HepG2 (cell line): ENCODE measurements at regions not wholly inside any gene's neighbourhood (a gene's known extent, or its start where the extent isn't known, plus 50 kb on each side); places are given as distances from the start of the nearest gene placed in this dataset.

Experiments used
- ATAC-seq: fragments of 200-7000 bp; cut with Tn5 transposase; 3 replicates; pipeline ENCODE4 v1.9.1; 2020; ENCODE audit warnings: mild to moderate bottlenecking, moderate library complexity
- BruUV-seq: library from RNA; stranded (reverse); fragments of 400-500 nt; replicated peaks from 2 replicates; lab custom pipeline; 2021; lab: Mats Ljungman, UMichigan
- CTCF ChIA-PET: fragments of 300-600 bp; formaldehyde crosslinking; extraction: SDS; loops from one replicate; lab custom pipeline; 2021; ENCODE audit warnings: low total read pairs, inconsistent platforms, low intra/inter-chr PET ratio; lab: Yijun Ruan, JAX
- POLR2A ChIA-PET: fragments of 350-600 bp; sonication (Branson Sonifier 250); formaldehyde crosslinking; loops from one replicate; lab custom pipeline; 2020; ENCODE audit warnings: antibody characterized with exemption, inconsistent platforms; lab: Yijun Ruan, JAX
- DNase-seq: peaks from one replicate; pipeline ENCODE4 v3.0.0-alpha.2; 2015; ENCODE audit warnings: low spot score
- FAIRE-seq: peaks from 3 replicates; lab custom pipeline; 2011; peaks lifted over from hg19 to GRCh38; lab: Jason Lieb, UNC
- H2AFZ ChIP-seq: one replicate; pipeline ENCODE4 v1.6.1; 2011; ENCODE audit warnings: low read length, inconsistent platforms
- H3K27ac ChIP-seq: fragments of 300-600 bp; 3 replicates; pipeline ENCODE4 v1.8.0; 2011; ENCODE audit warnings: mixed run types, mild to moderate bottlenecking, mixed read lengths, low read length, inconsistent platforms; ENCODE audit not compliant: insufficient read depth; ENCODE audit errors: extremely low read length
- H3K27me3 ChIP-seq, 2 experiments: fragments of 200-600 bp in 1 of 2; 2 replicates in 1 of 2; 3 replicates in 1 of 2; pipeline versions ENCODE4 v1.6.0 to v1.8.0; 2011; ENCODE audit warnings: low read length in 2 of 2, mild to moderate bottlenecking in 2 of 2, moderate library complexity in 2 of 2, inconsistent platforms in 1 of 2; ENCODE audit not compliant: insufficient read depth in 2 of 2, control insufficient read depth in 1 of 2
- H3K36me3 ChIP-seq, 2 experiments: fragments of 200-600 bp in 1 of 2; replicated peaks in 1 of 2; 2 replicates in 1 of 2; 3 replicates in 1 of 2; pipeline versions ENCODE4 v1.5.1 to v1.8.0; 2011; ENCODE audit warnings: low read length in 2 of 2, inconsistent platforms in 1 of 2; ENCODE audit not compliant: insufficient read depth in 2 of 2, control insufficient read depth in 1 of 2
- H3K4me1 ChIP-seq: 2 replicates; pipeline ENCODE4 v1.5.1; 2012; ENCODE audit warnings: low read length, inconsistent platforms; ENCODE audit not compliant: insufficient read depth
- H3K4me2 ChIP-seq: 2 replicates; pipeline ENCODE4 v1.6.0; 2011; ENCODE audit warnings: low read depth, low read length, inconsistent platforms
- H3K4me3 ChIP-seq, 3 experiments: fragments of 200-600 bp in 1 of 3; sonication (generic), shearing (Covaris generic) in 1 of 3; replicated peaks in 1 of 3; 2 replicates each; pipeline ENCODE4 v1.5.1; 2011 to 2016; ENCODE audit warnings: low read length in 3 of 3, inconsistent platforms in 2 of 3, low read depth in 2 of 3, mild to moderate bottlenecking in 2 of 3, control low read depth in 1 of 3, mixed read lengths in 1 of 3; ENCODE audit not compliant: insufficient read depth in 1 of 3
- H3K79me2 ChIP-seq: one replicate; pipeline ENCODE4 v1.6.1; 2011; ENCODE audit warnings: low read length, inconsistent platforms; ENCODE audit not compliant: insufficient read depth
- H3K9ac ChIP-seq: 2 replicates; pipeline ENCODE4 v1.6.0; 2011; ENCODE audit warnings: mild to moderate bottlenecking, low read depth, low read length, inconsistent platforms; ENCODE audit not compliant: insufficient read depth
- H3K9me3 ChIP-seq: 2 replicates; pipeline ENCODE4 v1.5.1; 2012; ENCODE audit warnings: mild to moderate bottlenecking, low read length
- H4K20me1 ChIP-seq: 2 replicates; pipeline ENCODE4 v1.6.0; 2011; ENCODE audit warnings: inconsistent platforms, mild to moderate bottlenecking, low read length, moderate library complexity; ENCODE audit not compliant: insufficient read depth
- CEBPG ChIP-seq: IDR thresholded peaks from 2 replicates; pipeline ENCODE4 v1.6.1; 2016
- FOXK2 ChIP-seq: fragments of 450-650 bp; IDR thresholded peaks from 2 replicates; pipeline ENCODE4 v1.6.1; 2016
- HDAC1 ChIP-seq: sonication (generic); formaldehyde crosslinking; IDR thresholded peaks from 2 replicates; pipeline ENCODE4 v1.5.1; 2020; ENCODE audit warnings: mild to moderate bottlenecking, missing genetic modification reagents
- NR1H2 ChIP-seq: sonication (generic); formaldehyde crosslinking; IDR thresholded peaks from 2 replicates; pipeline ENCODE4 v1.8.1; 2022; ENCODE audit warnings: low read depth, missing genetic modification reagents, borderline replicate concordance
- SP4 ChIP-seq: sonication (generic); formaldehyde crosslinking; IDR thresholded peaks from 2 replicates; pipeline ENCODE4 v1.8.1; 2023; ENCODE audit warnings: mild to moderate bottlenecking, missing genetic modification reagents
- ZBTB21 ChIP-seq: sonication (generic); formaldehyde crosslinking; IDR thresholded peaks from 2 replicates; pipeline ENCODE4 v1.4.0; 2020; ENCODE audit warnings: missing genetic modification reagents
- ZHX1 ChIP-seq: sonication (generic); formaldehyde crosslinking; IDR thresholded peaks from 2 replicates; pipeline ENCODE4 v1.8.1; 2022; ENCODE audit warnings: low read depth, mild to moderate bottlenecking, missing genetic modification reagents
- ZNF142 ChIP-seq: sonication (generic); formaldehyde crosslinking; IDR thresholded peaks from 2 replicates; pipeline ENCODE4 v1.4.0; 2020; ENCODE audit warnings: missing genetic modification reagents
- ZNF3 ChIP-seq: IDR thresholded peaks from 2 replicates; pipeline ENCODE4 v1.7.0; 2017; ENCODE audit warnings: inconsistent platforms
- ZNF367 ChIP-seq: sonication (generic); formaldehyde crosslinking; IDR thresholded peaks from 2 replicates; pipeline ENCODE4 v1.4.0; 2020; ENCODE audit warnings: missing genetic modification reagents, borderline replicate concordance
- ZNF616 ChIP-seq: sonication (generic); formaldehyde crosslinking; IDR thresholded peaks from 2 replicates; pipeline ENCODE4 v1.5.0; 2020; ENCODE audit warnings: low read depth, mild to moderate bottlenecking, missing genetic modification reagents
- ZNF746 ChIP-seq: sonication (generic); formaldehyde crosslinking; IDR thresholded peaks from 2 replicates; pipeline ENCODE4 v1.8.0; 2022; ENCODE audit warnings: mild to moderate bottlenecking, missing genetic modification reagents
- ZNF816 ChIP-seq: sonication (generic); formaldehyde crosslinking; IDR thresholded peaks from 2 replicates; pipeline ENCODE4 v1.8.0; 2022; ENCODE audit warnings: missing genetic modification reagents, mild to moderate bottlenecking, borderline replicate concordance
- WGBS: methylation state at CpG from one replicate; pipeline ENCODE4 v1.1.6; 2017; ENCODE audit warnings: low lambda C conversion rate; 5-methylcytosine and 5-hydroxymethylcytosine counted together
- in situ Hi-C: cut with HindIII; loops from 2 replicates; pipeline ENCODE4 v1.10.0; 2017; ENCODE audit warnings: low pct_unique_long_range_greater_than_20kb; ENCODE audit not compliant: extremely low pct_ligation_motif_present
- intact Hi-C: fragments of 100-400 bp; cut with micrococcal nuclease; formaldehyde crosslinking; loops from one replicate; pipeline ENCODE4 v1.10.0; 2022; ENCODE audit not compliant: unreplicated experiment
- TF ChIP-seq, protein P1 (sequence below): sonication (generic); formaldehyde crosslinking; IDR thresholded peaks from 2 replicates; pipeline ENCODE4 v1.4.0; 2020; ENCODE audit warnings: missing genetic modification reagents; ENCODE audit errors: not compliant biosample characterization
- TF ChIP-seq, protein P2 (sequence below): sonication (generic); formaldehyde crosslinking; IDR thresholded peaks from 2 replicates; pipeline ENCODE4 v1.5.0; 2020; ENCODE audit warnings: missing genetic modification reagents

DNA sequence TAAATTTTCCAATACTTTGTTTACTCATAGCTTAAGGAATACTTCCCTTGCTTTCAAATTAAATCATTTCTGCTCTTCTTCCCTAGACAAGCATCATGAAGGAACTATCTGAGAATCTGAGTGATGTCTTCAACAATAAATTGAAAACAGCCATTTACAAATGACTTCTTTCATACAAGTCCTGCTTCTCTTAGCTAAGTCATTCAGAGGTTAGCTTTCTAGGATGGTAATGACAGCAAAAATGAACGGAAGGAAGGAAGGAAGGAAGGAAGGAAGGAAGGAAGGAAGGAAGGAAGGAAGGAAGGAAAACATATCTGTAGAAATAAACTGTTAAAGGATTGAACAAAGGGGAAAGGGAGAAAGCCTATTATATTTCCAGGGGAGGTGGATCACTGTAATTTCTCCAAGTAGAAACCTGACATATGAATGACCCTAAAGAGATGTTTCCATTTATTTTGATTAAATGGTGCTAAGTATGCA, 335.0 kb upstream of the KYNU start:
- no peak for FAIRE-seq
- TF ChIP-seq ZNF367 (CRISPR knock-in tag) = no peak
- TF ChIP-seq, protein P1, sequence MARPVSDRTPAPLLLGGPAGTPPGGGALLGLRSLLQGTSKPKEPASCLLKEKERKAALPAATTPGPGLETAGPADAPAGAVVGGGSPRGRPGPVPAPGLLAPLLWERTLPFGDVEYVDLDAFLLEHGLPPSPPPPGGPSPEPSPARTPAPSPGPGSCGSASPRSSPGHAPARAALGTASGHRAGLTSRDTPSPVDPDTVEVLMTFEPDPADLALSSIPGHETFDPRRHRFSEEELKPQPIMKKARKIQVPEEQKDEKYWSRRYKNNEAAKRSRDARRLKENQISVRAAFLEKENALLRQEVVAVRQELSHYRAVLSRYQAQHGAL (CRISPR knock-in tag) = no peak
- no peak for TF ChIP-seq HDAC1
- TF ChIP-seq ZNF616 (CRISPR knock-in tag) = no peak
- no peak for TF ChIP-seq ZNF816 (CRISPR knock-in tag)
- TF ChIP-seq FOXK2 = no peak
- no peak for TF ChIP-seq ZNF3 (CRISPR knock-in tag)
- no peak for TF ChIP-seq NR1H2 (CRISPR knock-in tag)
- TF ChIP-seq, protein P2, sequence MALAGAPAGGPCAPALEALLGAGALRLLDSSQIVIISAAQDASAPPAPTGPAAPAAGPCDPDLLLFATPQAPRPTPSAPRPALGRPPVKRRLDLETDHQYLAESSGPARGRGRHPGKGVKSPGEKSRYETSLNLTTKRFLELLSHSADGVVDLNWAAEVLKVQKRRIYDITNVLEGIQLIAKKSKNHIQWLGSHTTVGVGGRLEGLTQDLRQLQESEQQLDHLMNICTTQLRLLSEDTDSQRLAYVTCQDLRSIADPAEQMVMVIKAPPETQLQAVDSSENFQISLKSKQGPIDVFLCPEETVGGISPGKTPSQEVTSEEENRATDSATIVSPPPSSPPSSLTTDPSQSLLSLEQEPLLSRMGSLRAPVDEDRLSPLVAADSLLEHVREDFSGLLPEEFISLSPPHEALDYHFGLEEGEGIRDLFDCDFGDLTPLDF (CRISPR knock-in tag) = no peak
- TF ChIP-seq ZBTB21 (CRISPR knock-in tag) = no peak
- TF ChIP-seq ZNF746 (CRISPR knock-in tag) = no peak
- TF ChIP-seq CEBPG = no peak
- no peak for TF ChIP-seq ZHX1
- TF ChIP-seq ZNF142 = no peak
- TF ChIP-seq SP4 (CRISPR knock-in tag) = no peak

More for the DNA sequence above, 335.0 kb upstream of the KYNU start:
- Histone ChIP-seq H3K4me3 (no peak overlapping the region), H4K20me1 (no peaks in the 10 kb centered on the region), H3K9me3 (no peaks in the 10 kb centered on the region), H3K4me2 (no peak overlapping the region), H3K4me1 (no peaks in the 10 kb centered on the region), H3K9ac (no peak overlapping the region), H2AFZ (no peak overlapping the region), H3K79me2 (no peaks in the 10 kb centered on the region), H3K27me3 (peaks cover 0 to 3% of the 10 kb centered on the region in 2 experiments; a peak in 2 of 5 replicates), H3K36me3 (no peaks in the 10 kb centered on the region), H3K27ac (no peak overlapping the region)
- ChIA-PET POLR2A (no interaction called here), CTCF (no interaction called here)
- in situ Hi-C loops (no loop called here), intact Hi-C loops (no loop called here)
- 0% methylated on average over 1 of the region's 1 CpG for WGBS
- DNase-seq (no peak), ATAC-seq (no peak)
- BruUV-seq = no TSS peak
